ENCODE measurements at regions not wholly inside any gene's neighbourhood (a gene's known extent, or its start where the extent isn't known, plus 50 kb on each side); places are given as distances from the start of the nearest gene placed in this dataset.

GRCh38 chr10:33484787-33485186, 150.3 kb upstream of the NRP1 start:
- Histone ChIP-seq H3K27me3 (ENCODE audit: control insufficient read depth, extremely low read depth, insufficient read depth, low read length) (no peaks in the 10 kb centered on the region), H3K27ac (ENCODE audit: control insufficient read depth, insufficient read depth, low read length) (no peak overlapping the region), H2AFZ (ENCODE audit: control insufficient read depth, low read length) (no peak overlapping the region), H3K4me3 (ENCODE audit: control insufficient read depth in 2 of 3, extremely low read depth in 1 of 3, insufficient read depth in 2 of 3, low read depth in 1 of 3, low read length in 3 of 3) (no peak overlapping the region), H4K20me1 (ENCODE audit: control insufficient read depth, extremely low read depth, insufficient read depth, low read length) (no peaks in the 10 kb centered on the region), H3K9me1 (ENCODE audit: control insufficient read depth, extremely low read depth, insufficient read depth, low read length) (no peaks in the 10 kb centered on the region), H3K36me3 (ENCODE audit: control insufficient read depth in 2 of 2, extremely low read depth in 1 of 2, insufficient read depth in 2 of 2, low read length in 2 of 2) (no peaks in the 10 kb centered on the region), H3K4me2 (ENCODE audit: control insufficient read depth, extremely low read depth, insufficient read depth, low read depth, low read length) (no peak overlapping the region), H3K4me1 (ENCODE audit: control insufficient read depth, extremely low read depth, insufficient read depth, low read length) (no peaks in the 10 kb centered on the region), H3K9me3 (ENCODE audit: control insufficient read depth, low read depth, low read length) (no peaks in the 10 kb centered on the region), H3K79me2 (ENCODE audit: control insufficient read depth, insufficient read depth, low read length) (no peaks in the 10 kb centered on the region), H3K9ac (ENCODE audit: control insufficient read depth, extremely low read depth, insufficient read depth, low read length) (no peak overlapping the region)
- DNase-seq (ENCODE audit: low read depth, low spot score) (no peak), FAIRE-seq (no peak)
- dilution Hi-C loops (cut with MboI; ENCODE audit: extremely low pct_ligation_motif_present, low sequenced_read_pairs), result no loop called here
- TF ChIP-seq EZH2 (IDR thresholded peaks at IDR 0.05; ENCODE audit: low read length) (no peak), CTCF (optimal IDR thresholded peaks at IDR 0.05 in 1 of 3, IDR thresholded peaks at IDR 0.05 in 1 of 3, conservative IDR thresholded peaks at IDR 0.05 in 1 of 3; ENCODE audit: extremely low read depth in 1 of 3, insufficient read depth in 2 of 3, low read length in 3 of 3) (no peak)

GRCh38 chr10:33483816-33484190, 149.3 kb upstream of the NRP1 start:
- Histone ChIP-seq H3K9me1 (ENCODE audit: control insufficient read depth, extremely low read depth, insufficient read depth, low read length) (no peaks in the 10 kb centered on the region), H4K20me1 (ENCODE audit: control insufficient read depth, extremely low read depth, insufficient read depth, low read length) (no peaks in the 10 kb centered on the region), H3K9me3 (ENCODE audit: control insufficient read depth, low read depth, low read length) (no peaks in the 10 kb centered on the region), H3K9ac (ENCODE audit: control insufficient read depth, extremely low read depth, insufficient read depth, low read length) (no peak overlapping the region), H3K36me3 (ENCODE audit: control insufficient read depth in 2 of 2, extremely low read depth in 1 of 2, insufficient read depth in 2 of 2, low read length in 2 of 2) (no peaks in the 10 kb centered on the region), H3K4me3 (ENCODE audit: control insufficient read depth in 2 of 3, extremely low read depth in 1 of 3, insufficient read depth in 2 of 3, low read depth in 1 of 3, low read length in 3 of 3) (no peak overlapping the region), H2AFZ (ENCODE audit: control insufficient read depth, low read length) (no peak overlapping the region), H3K79me2 (ENCODE audit: control insufficient read depth, insufficient read depth, low read length) (no peaks in the 10 kb centered on the region), H3K4me2 (ENCODE audit: control insufficient read depth, extremely low read depth, insufficient read depth, low read depth, low read length) (no peak overlapping the region), H3K4me1 (ENCODE audit: control insufficient read depth, extremely low read depth, insufficient read depth, low read length) (no peaks in the 10 kb centered on the region), H3K27me3 (ENCODE audit: control insufficient read depth, extremely low read depth, insufficient read depth, low read length) (no peaks in the 10 kb centered on the region), H3K27ac (ENCODE audit: control insufficient read depth, insufficient read depth, low read length) (no peak overlapping the region)
- no peak for DNase-seq (ENCODE audit: low read depth, low spot score)
- dilution Hi-C loops (cut with MboI; ENCODE audit: extremely low pct_ligation_motif_present, low sequenced_read_pairs), result no loop called here
- TF ChIP-seq EZH2 (IDR thresholded peaks at IDR 0.05; ENCODE audit: low read length), result no peak
- TF ChIP-seq CTCF (optimal IDR thresholded peaks at IDR 0.05 in 1 of 3, IDR thresholded peaks at IDR 0.05 in 1 of 3, conservative IDR thresholded peaks at IDR 0.05 in 1 of 3; ENCODE audit: extremely low read depth in 1 of 3, insufficient read depth in 2 of 3, low read length in 3 of 3), result no peak
- no peak for FAIRE-seq

Measured in keratinocyte (primary cell).